HEK293T (cell line): ENCODE measurements at regions not wholly inside any gene's neighbourhood (a gene's known extent, or its start where the extent isn't known, plus 50 kb on each side); places are given as distances from the start of the nearest gene placed in this dataset.

Source experiments
- CTCF ChIA-PET: fragments of 350-600 bp; formaldehyde crosslinking; extraction: SDS; loops from one replicate; lab custom pipeline; 2021; ENCODE audit warnings: antibody characterized with exemption, inconsistent platforms; lab: Yijun Ruan, JAX
- POLR2A ChIA-PET: fragments of 350-600 bp; formaldehyde crosslinking; extraction: SDS; loops from one replicate; lab custom pipeline; 2020; ENCODE audit warnings: antibody characterized with exemption, inconsistent platforms; lab: Yijun Ruan, JAX
- DNase-seq: peaks from one replicate; pipeline ENCODE4 v3.0.0; 2012; ENCODE audit warnings: mixed read lengths; ENCODE audit errors: extremely low spot score
- ARNT ChIP-seq: fragments of 450-650 bp; IDR thresholded peaks from 2 replicates; pipeline ENCODE4 v1.6.1; 2017; ENCODE audit warnings: mild to moderate bottlenecking
- BHLHE40 ChIP-seq: fragments of 450-650 bp; IDR thresholded peaks from 2 replicates; pipeline ENCODE4 v1.6.1; 2016; ENCODE audit warnings: mild to moderate bottlenecking, moderate library complexity, borderline replicate concordance
- CTBP1 ChIP-seq: fragments of 450-650 bp; IDR thresholded peaks from 2 replicates; pipeline ENCODE4 v1.6.1; 2016; ENCODE audit warnings: borderline replicate concordance
- ELF4 ChIP-seq: fragments of 450-650 bp; IDR thresholded peaks from 2 replicates; pipeline ENCODE4 v1.6.1; 2017; ENCODE audit warnings: antibody characterized with exemption
- FOXA1 ChIP-seq: fragments of 450-650 bp; IDR thresholded peaks from 2 replicates; pipeline ENCODE4 v1.6.1; 2016; ENCODE audit warnings: mild to moderate bottlenecking
- FOXK2 ChIP-seq: fragments of 450-650 bp; IDR thresholded peaks from 2 replicates; pipeline ENCODE4 v1.6.1; 2016; ENCODE audit warnings: mild to moderate bottlenecking
- FOXM1 ChIP-seq: fragments of 450-650 bp; IDR thresholded peaks from 2 replicates; pipeline ENCODE4 v1.6.1; 2017; ENCODE audit warnings: mild to moderate bottlenecking, borderline replicate concordance
- HDGF ChIP-seq: fragments of 450-650 bp; IDR thresholded peaks from 2 replicates; pipeline ENCODE4 v1.6.1; 2017; ENCODE audit warnings: antibody characterized with exemption, borderline replicate concordance
- L3MBTL2 ChIP-seq: fragments of 450-650 bp; conservative IDR thresholded peaks from 2 replicates; pipeline ENCODE4 v1.6.1; 2016; ENCODE audit warnings: mild to moderate bottlenecking
- LEF1 ChIP-seq: fragments of 450-650 bp; IDR thresholded peaks from 2 replicates; pipeline ENCODE4 v1.6.1; 2017; ENCODE audit warnings: mild to moderate bottlenecking, borderline replicate concordance
- NFRKB ChIP-seq: fragments of 450-650 bp; IDR thresholded peaks from 2 replicates; pipeline ENCODE4 v1.6.1; 2016; ENCODE audit warnings: mild to moderate bottlenecking, moderate library complexity
- PKNOX1 ChIP-seq: fragments of 450-650 bp; IDR thresholded peaks from 2 replicates; pipeline ENCODE4 v1.6.1; 2016
- SP1 ChIP-seq: fragments of 450-650 bp; IDR thresholded peaks from 2 replicates; pipeline ENCODE4 v1.6.1; 2017
- SUZ12 ChIP-seq: fragments of 450-650 bp; IDR thresholded peaks from 2 replicates; pipeline ENCODE4 v1.6.1; 2016; ENCODE audit warnings: mild to moderate bottlenecking
- TARDBP ChIP-seq: fragments of 450-650 bp; IDR thresholded peaks from 2 replicates; pipeline ENCODE4 v1.6.1; 2016
- ZNF384 ChIP-seq: fragments of 450-650 bp; IDR thresholded peaks from 2 replicates; pipeline ENCODE4 v1.6.1; 2016

- DNase-seq = no peak
- no peak for TF ChIP-seq SP1
- ChIA-PET POLR2A (no interaction called here), CTCF (no interaction called here)
Measured at GRCh38 chr1:78401148-78401547, 89.6 kb upstream of the PTGFR start.

GRCh38 chr1:78408192-78408591 lies 82.6 kb upstream of the PTGFR start:
- POLR2A ChIA-PET = no interaction called here
- DNase-seq = no peak
- CTCF ChIA-PET = no interaction called here
- TF ChIP-seq TARDBP = no peak
- no peak for TF ChIP-seq L3MBTL2
- TF ChIP-seq FOXA1 = no peak
- no peak for TF ChIP-seq FOXM1
- no peak for TF ChIP-seq NFRKB
- TF ChIP-seq LEF1 = no peak
- no peak for TF ChIP-seq SP1
- no peak for TF ChIP-seq SUZ12
- TF ChIP-seq ARNT = no peak
- TF ChIP-seq PKNOX1 = no peak
- TF ChIP-seq ELF4 = no peak
- no peak for TF ChIP-seq BHLHE40
- no peak for TF ChIP-seq CTBP1
- no peak for TF ChIP-seq FOXK2
- no peak for TF ChIP-seq ZNF384
- no peak for TF ChIP-seq HDGF

GRCh38 chr1:78408810-78409209 lies 82.0 kb upstream of the PTGFR start:
- DNase-seq = no peak
- TF ChIP-seq L3MBTL2 = no peak
- TF ChIP-seq FOXK2 = no peak
- no peak for TF ChIP-seq FOXM1
- TF ChIP-seq ZNF384 = no peak
- TF ChIP-seq NFRKB = no peak
- no peak for TF ChIP-seq FOXA1
- TF ChIP-seq ARNT = no peak
- TF ChIP-seq LEF1 = no peak
- TF ChIP-seq CTBP1 = no peak
- no peak for TF ChIP-seq HDGF
- TF ChIP-seq BHLHE40 = no peak
- TF ChIP-seq TARDBP = no peak
- TF ChIP-seq SUZ12 = no peak
- TF ChIP-seq SP1 = no peak
- no peak for TF ChIP-seq PKNOX1
- TF ChIP-seq ELF4 = no peak
- POLR2A ChIA-PET = no interaction called here
- CTCF ChIA-PET = no interaction called here

- ChIA-PET CTCF (interaction anchor here (0.6 kb wide), 1 partner anchor 16 kb away, joined by 3 read pairs; no protein-coding TSS in a partner anchor), POLR2A (no interaction called here)
- no peak for DNase-seq
- TF ChIP-seq FOXK2 (no peak), HDGF (no peak), CTBP1 (no peak), SP1 (no peak), ARNT (no peak), L3MBTL2 (no peak), ZNF384 (no peak), FOXA1 (no peak), BHLHE40 (no peak)
Measured at GRCh38 chr1:78410643-78411042, 80.1 kb upstream of the PTGFR start.

- TF ChIP-seq ELF4 (no peak), LEF1 (no peak), HDGF (no peak), BHLHE40 (no peak), ZNF384 (no peak), FOXM1 (no peak), ARNT (no peak), TARDBP (no peak), NFRKB (no peak), L3MBTL2 (no peak), FOXA1 (no peak), CTBP1 (no peak), SP1 (no peak), SUZ12 (no peak), PKNOX1 (no peak)
- DNase-seq = no peak
- ChIA-PET POLR2A (no interaction called here), CTCF (no interaction called here)
Measured at GRCh38 chr1:78411707-78412106, 79.1 kb upstream of the PTGFR start.

GRCh38 chr1:78415165-78415564 lies 75.6 kb upstream of the PTGFR start:
- CTCF ChIA-PET = no interaction called here
- POLR2A ChIA-PET = no interaction called here
- DNase-seq = no peak
- TF ChIP-seq LEF1 (no peak), CTBP1 (no peak), TARDBP (no peak), FOXM1 (no peak), BHLHE40 (no peak), SP1 (no peak), ARNT (no peak), NFRKB (no peak)

- no peak for DNase-seq
- TF ChIP-seq TARDBP (no peak), L3MBTL2 (no peak), LEF1 (no peak), SP1 (no peak), FOXM1 (no peak), CTBP1 (no peak), SUZ12 (no peak), FOXA1 (no peak), BHLHE40 (no peak), ARNT (no peak), FOXK2 (no peak), NFRKB (no peak), ZNF384 (no peak), ELF4 (no peak), HDGF (no peak), PKNOX1 (no peak)
- CTCF ChIA-PET = no interaction called here
- POLR2A ChIA-PET = no interaction called here
Measured at GRCh38 chr1:78419309-78419708, 71.5 kb upstream of the PTGFR start.
